Mucosa of descending colon (tissue), 3 donors: ENCODE measurements at regions not wholly inside any gene's neighbourhood (a gene's known extent, or its start where the extent isn't known, plus 50 kb on each side); places are given as distances from the start of the nearest gene placed in this dataset.

ENCODE experiments used
- ATAC-seq: fragments of 200-7000 bp; cut with Tn5 transposase; one replicate; pipeline ENCODE4 v1.9.1; 2020; ENCODE audit warnings: mild to moderate bottlenecking, moderate library complexity
- DNase-seq, 3 donors: peaks; one replicate each; pipeline ENCODE4 v3.0.0-alpha.2; 2020
- H3K36me3 ChIP-seq: fragments of 200-600 bp; one replicate; pipeline ENCODE4 v1.8.0; 2021; ENCODE audit warnings: low read depth, mild to moderate bottlenecking
- H3K4me1 ChIP-seq: fragments of 200-600 bp; one replicate; pipeline ENCODE4 v1.8.0; 2021; ENCODE audit warnings: low read depth, mild to moderate bottlenecking
- H3K4me3 ChIP-seq: fragments of 200-600 bp; one replicate; pipeline ENCODE4 v1.8.0; 2021; ENCODE audit warnings: mild to moderate bottlenecking
- H3K9me3 ChIP-seq: fragments of 200-600 bp; one replicate; pipeline ENCODE4 v1.8.0; 2021; ENCODE audit warnings: mild to moderate bottlenecking
- CTCF ChIP-seq: fragments of 200-600 bp; IDR thresholded peaks from one replicate; pipeline ENCODE4 v1.8.0; 2022; ENCODE audit warnings: antibody characterized with exemption, mild to moderate bottlenecking
- intact Hi-C, 2 donors: fragments of 100-400 bp; cut with DNase I in 1 of 2; cut with micrococcal nuclease in 1 of 2; formaldehyde crosslinking; loops; one replicate each; pipeline versions ENCODE4 v1.11.0 to v1.11.1; 2022; cut with DNase I, micrococcal nuclease
- donor health status: DM: no; HTN: no; CAD: no; lungs with moderate emphysema.
- donor health status: DM: no; HTN: no; CAD: no.
- donor health status: DM: no; HTN: yes; CAD: no.

DNA sequence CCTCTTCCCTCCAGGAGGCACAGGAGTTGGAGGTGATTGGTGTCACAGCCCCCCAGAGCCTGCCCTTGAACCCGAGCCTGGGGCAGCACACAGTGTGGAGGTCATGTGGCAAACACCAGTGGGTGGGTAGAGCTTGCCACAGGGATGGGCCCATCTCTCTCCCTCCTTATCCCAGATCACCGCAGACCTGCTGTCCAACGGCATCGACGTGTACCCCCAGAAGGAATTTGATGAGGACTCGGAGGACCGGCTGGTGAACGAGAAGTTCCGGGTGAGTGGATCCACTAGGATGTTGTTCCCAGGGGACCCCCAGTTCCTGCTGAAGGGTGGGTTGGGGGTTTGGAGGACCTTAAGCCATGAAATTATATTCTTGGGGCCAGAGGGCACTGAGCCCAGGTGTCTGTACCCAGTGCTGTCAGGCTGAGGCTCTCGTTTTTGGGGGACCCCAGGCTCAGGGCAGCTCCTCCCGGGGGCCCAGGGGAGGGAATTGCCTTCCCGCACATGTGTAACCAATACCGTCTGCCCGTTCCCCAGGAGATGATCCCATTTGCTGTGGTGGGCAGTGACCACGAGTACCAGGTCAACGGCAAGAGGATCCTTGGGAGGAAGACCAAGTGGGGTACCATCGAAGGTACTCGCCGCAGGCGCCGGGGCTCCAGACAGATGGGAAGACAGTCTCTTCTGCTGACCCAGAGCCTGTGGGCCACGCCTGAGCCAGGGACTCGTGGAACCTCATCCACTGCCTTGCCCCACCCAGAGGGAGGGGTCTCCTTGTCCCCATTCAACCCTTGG, 351.9 kb downstream of the SEC14L1 start:
- H3K9me3 ChIP-seq, result no peaks in the 10 kb centered on the region
- no peak for TF ChIP-seq CTCF
- DNase-seq, result peak in 2 of 3 donors; percentile 6 to 30
- H3K4me3 ChIP-seq, result no peak overlapping the region
- ATAC-seq, result no peak
- peaks cover 10% of the 10 kb centered on the region for H3K36me3 ChIP-seq
- intact Hi-C loops, result loop anchor here (5.0 to 10.0 kb wide), 3 partner anchors 58 to 160 kb away; no protein-coding TSS in a partner anchor
- H3K4me1 ChIP-seq, result no peaks in the 10 kb centered on the region

- no peaks in the 10 kb centered on the region for H3K9me3 ChIP-seq
- DNase-seq (peak in 1 of 3 donors; percentile 9), ATAC-seq (no peak)
- TF ChIP-seq CTCF, result no peak
- peaks cover 7% of the 10 kb centered on the region for H3K36me3 ChIP-seq
- H3K4me1 ChIP-seq, result no peaks in the 10 kb centered on the region
- intact Hi-C loops, result loop anchor here (5.0 to 10.0 kb wide), 3 partner anchors 59 to 161 kb away; no protein-coding TSS in a partner anchor
- H3K4me3 ChIP-seq, result no peak overlapping the region
Observed at GRCh38 chr17:77493238-77493820, 352.6 kb downstream of the SEC14L1 start.

GRCh38 chr17:77493901-77494663, 353.3 kb downstream of the SEC14L1 start:
- H3K4me1 ChIP-seq, result no peaks in the 10 kb centered on the region
- DNase-seq, result no peak
- no peaks in the 10 kb centered on the region for H3K9me3 ChIP-seq
- intact Hi-C loops, result loop anchor here (5.0 to 10.0 kb wide), 3 partner anchors 59 to 162 kb away; no protein-coding TSS in a partner anchor
- no peak overlapping the region for H3K4me3 ChIP-seq
- TF ChIP-seq CTCF, result no peak
- ATAC-seq, result no peak
- peaks cover 3% of the 10 kb centered on the region for H3K36me3 ChIP-seq

DNA sequence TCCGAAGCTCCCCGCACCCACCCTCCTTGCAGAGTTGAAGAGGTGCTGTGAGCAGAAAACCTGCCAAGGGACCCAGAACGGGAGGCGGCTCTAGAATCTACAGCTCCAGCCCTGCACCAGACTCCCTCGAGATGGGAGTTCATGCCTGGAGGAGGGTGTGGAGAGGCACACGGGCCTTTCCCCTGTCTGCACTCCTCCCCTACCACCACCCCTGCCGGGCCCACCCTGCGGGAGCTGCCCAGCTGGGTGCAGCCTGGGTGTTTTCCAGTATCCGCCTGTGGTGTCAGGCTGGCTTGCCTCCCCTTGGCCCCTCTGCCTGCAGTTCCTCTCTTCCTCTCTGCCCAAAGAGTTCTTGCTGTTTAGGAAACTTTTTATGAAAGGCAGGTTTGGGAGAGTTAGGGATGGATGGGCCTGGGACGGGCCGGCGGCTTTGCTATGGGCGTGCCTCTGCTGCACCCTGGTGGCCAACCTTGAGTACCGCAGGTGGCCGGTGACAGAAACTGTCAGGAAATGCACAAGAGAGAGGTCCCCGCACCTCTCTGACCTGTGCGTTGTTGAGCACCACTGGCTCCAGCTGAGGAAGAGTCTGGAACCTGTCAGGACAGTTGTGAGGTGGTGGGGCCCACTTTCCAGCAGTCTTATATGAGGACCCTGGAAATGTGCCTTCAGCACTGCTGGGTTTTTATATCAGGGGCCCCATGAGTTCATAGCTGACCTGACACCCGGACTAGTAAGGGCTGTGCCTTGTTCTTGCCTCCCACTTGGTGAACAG, 354.1 kb downstream of the SEC14L1 start:
- TF ChIP-seq CTCF, result peak; percentile 93
- DNase-seq, result peak; percentile 82 to 86 (median 85)

GRCh38 chr17:77495575-77495974, 354.8 kb downstream of the SEC14L1 start:
- H3K4me3 ChIP-seq, result no peak overlapping the region
- no peaks in the 10 kb centered on the region for H3K9me3 ChIP-seq
- DNase-seq (no peak), ATAC-seq (no peak)
- H3K4me1 ChIP-seq, result no peaks in the 10 kb centered on the region
- intact Hi-C loops, result loop anchor here in 1 of 2 donors (5.0 to 10.0 kb wide), 2 partner anchors 61 to 163 kb away; no protein-coding TSS in a partner anchor
- no peak for TF ChIP-seq CTCF
- H3K36me3 ChIP-seq, result no peaks in the 10 kb centered on the region

More for the DNA sequence above, 354.1 kb downstream of the SEC14L1 start:
- H3K36me3 ChIP-seq, result peaks cover 1% of the 10 kb centered on the region
- peak; percentile 88 for ATAC-seq
- intact Hi-C loops, result loop anchor here (5.0 to 10.0 kb wide), 3 partner anchors 60 to 163 kb away; no protein-coding TSS in a partner anchor
- H3K4me1 ChIP-seq, result no peaks in the 10 kb centered on the region
- no peaks in the 10 kb centered on the region for H3K9me3 ChIP-seq
- no peak overlapping the region for H3K4me3 ChIP-seq
